22Rv1 (cell line): ENCODE measurements at regions not wholly inside any gene's neighbourhood (a gene's known extent, or its start where the extent isn't known, plus 50 kb on each side); places are given as distances from the start of the nearest gene placed in this dataset.

Experiments
- H3K27ac ChIP-seq: fragments of 450-650 bp; 2 replicates; pipeline ENCODE4 v1.5.1; 2017
- CTCF ChIP-seq: fragments of 450-650 bp; IDR thresholded peaks from 2 replicates; pipeline ENCODE4 v1.5.1; 2017; ENCODE audit warnings: mild to moderate bottlenecking
- ZFX ChIP-seq: fragments of 450-650 bp; IDR thresholded peaks from 2 replicates; pipeline ENCODE4 v1.6.1; 2017; ENCODE audit warnings: antibody characterized with exemption, borderline replicate concordance

- TF ChIP-seq ZFX = no peak
- TF ChIP-seq CTCF = no peak
- H3K27ac ChIP-seq = no peak overlapping the region
Observed at GRCh38 chr1:70628973-70629372, 217.9 kb downstream of the CTH start.

- TF ChIP-seq CTCF = no peak
- no peak for TF ChIP-seq ZFX
- no peak overlapping the region for H3K27ac ChIP-seq
Observed at GRCh38 chr1:70633004-70633403, 221.9 kb downstream of the CTH start.

GRCh38 chr1:70635868-70636267, 224.8 kb downstream of the CTH start:
- TF ChIP-seq CTCF = no peak
- no peak for TF ChIP-seq ZFX
- H3K27ac ChIP-seq = no peak overlapping the region

GRCh38 chr1:70641868-70642267, 230.8 kb downstream of the CTH start:
- TF ChIP-seq CTCF (no peak), ZFX (no peak)
- no peak overlapping the region for H3K27ac ChIP-seq

- H3K27ac ChIP-seq = no peak overlapping the region
Observed at GRCh38 chr1:70656361-70656760, 245.3 kb downstream of the CTH start.

GRCh38 chr1:70659891-70660290, 248.8 kb downstream of the CTH start:
- TF ChIP-seq ZFX (no peak), CTCF (no peak)

More at GRCh38 chr1:70656361-70656760, 245.3 kb downstream of the CTH start:
- TF ChIP-seq CTCF (no peak), ZFX (no peak)

GRCh38 chr1:70666381-70667140, 255.5 kb downstream of the CTH start:
- H3K27ac ChIP-seq = no peak overlapping the region
- no peak for TF ChIP-seq CTCF
- no peak for TF ChIP-seq ZFX

More at GRCh38 chr1:70659891-70660290, 248.8 kb downstream of the CTH start:
- no peak overlapping the region for H3K27ac ChIP-seq
